GM12892 (cell line): ENCODE measurements at regions not wholly inside any gene's neighbourhood (a gene's known extent, or its start where the extent isn't known, plus 50 kb on each side); places are given as distances from the start of the nearest gene placed in this dataset.

Experiments used
- POLR2A ChIP-seq: IDR thresholded peaks from 2 replicates; pipeline ENCODE4 v1.6.1; 2011; ENCODE audit warnings: low read depth, low read length, control low read depth
- POLR2AphosphoS5 ChIP-seq: IDR thresholded peaks from 2 replicates; pipeline ENCODE4 v1.6.1; 2011; ENCODE audit warnings: low read depth, low read length, control low read depth
- TAF1 ChIP-seq: IDR thresholded peaks from 2 replicates; pipeline ENCODE4 v1.6.1; 2011; ENCODE audit warnings: low read depth, mild to moderate bottlenecking, control low read depth, low read length, borderline replicate concordance

DNA sequence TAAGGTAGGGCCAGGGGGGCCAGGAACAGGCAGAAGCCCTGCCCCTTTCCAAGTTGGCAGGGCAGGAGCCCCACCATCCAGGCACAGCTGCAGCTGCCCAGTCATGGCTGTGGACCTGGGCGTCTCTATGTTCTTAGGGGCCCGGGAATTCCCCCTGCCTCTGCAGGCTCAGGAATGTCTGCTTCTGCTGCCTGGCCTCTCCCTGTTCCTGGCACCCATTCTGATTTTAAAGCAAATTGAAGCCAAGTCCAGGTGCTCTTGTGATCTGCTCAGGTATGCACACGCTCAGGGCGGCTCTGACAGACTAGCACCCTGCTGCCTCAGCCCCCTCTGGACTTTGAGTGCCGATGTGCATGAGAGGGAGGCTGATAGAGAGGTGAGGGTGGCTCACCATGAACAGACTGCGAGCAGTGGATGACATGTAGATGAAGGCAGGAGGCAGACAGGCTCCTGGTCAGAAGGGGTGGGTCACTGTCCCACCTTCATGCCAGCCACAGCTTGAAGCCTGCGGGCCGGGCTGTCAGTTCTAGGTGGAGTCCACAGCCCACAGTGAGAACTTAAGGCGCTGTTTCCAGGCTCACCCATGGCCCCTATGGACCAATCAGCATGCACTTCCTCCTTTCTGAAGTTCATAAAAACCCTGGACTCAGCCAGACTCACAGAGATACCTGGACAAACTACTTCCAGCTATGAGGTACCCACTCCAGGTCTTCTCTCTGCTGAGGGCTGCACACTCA lies 747.8 kb upstream of the GBE1 start:
- TF ChIP-seq POLR2A (no peak), POLR2AphosphoS5 (no peak), TAF1 (no peak)
